ENCODE measurements at regions not wholly inside any gene's neighbourhood (a gene's known extent, or its start where the extent isn't known, plus 50 kb on each side); places are given as distances from the start of the nearest gene placed in this dataset.

DNA sequence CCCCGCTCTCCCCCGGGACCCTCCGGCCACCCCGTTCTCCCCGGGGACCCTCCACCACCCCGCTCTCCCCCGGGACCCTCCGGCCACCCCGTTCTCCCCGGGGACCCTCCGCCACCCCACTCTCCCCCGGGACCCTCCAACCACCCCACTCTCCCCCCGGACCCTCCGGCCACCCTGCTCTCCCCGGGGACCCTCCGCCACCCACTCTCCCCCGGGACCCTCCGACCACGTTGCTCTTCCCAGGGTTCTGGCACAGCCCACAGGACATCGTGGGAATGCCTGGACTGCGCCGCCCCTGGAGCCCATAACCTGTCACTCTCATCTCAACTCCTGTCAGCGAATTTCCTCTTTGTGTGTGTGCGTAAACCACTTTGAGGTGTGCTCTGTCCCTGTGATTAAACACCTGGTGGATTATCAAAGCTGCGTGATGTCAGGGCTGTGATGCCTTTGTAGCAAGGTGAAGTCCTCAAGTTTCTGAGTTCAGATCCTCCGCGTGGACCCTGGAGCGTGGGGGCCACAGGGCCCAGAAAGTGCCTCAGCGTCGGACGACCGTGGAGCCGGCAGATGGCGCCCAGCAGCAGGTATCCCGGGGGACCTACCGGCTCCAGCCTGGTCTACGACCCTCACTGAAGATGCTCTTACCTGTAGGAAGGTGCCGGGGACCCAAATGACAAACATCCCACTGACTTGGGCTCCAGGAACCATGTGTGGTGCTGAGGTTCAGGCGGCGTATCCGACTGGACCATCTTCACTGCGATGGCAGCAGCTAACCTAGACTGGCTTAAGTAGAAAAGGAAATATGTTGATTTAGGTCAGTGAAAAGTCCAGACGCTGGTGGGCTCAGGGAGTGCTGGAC is 63.2 kb upstream of the GALNT9 start:
- Histone ChIP-seq H3K4me3 (ENCODE audit: low read depth, low read length) (no peak overlapping the region), H3K4me1 (ENCODE audit: control insufficient read depth, insufficient read depth, low read length) (no peaks in the 10 kb centered on the region), H3K27ac (ENCODE audit: extremely low read depth, low read depth, low read length) (no peak overlapping the region), H3K36me3 (ENCODE audit: control insufficient read depth in 2 of 2, insufficient read depth in 1 of 2, low read length in 2 of 2) (no peaks in the 10 kb centered on the region), H3K9me3 (ENCODE audit: control insufficient read depth, insufficient read depth, low read depth, low read length) (no peaks in the 10 kb centered on the region)
- ChIA-PET CTCF (no interaction called here), POLR2A (no interaction called here)
- TF ChIP-seq ZEB2 (tag by site-specific recombination; IDR thresholded peaks at IDR 0.05) (no peak), TSHZ1 (tag by site-specific recombination; IDR thresholded peaks at IDR 0.05; ENCODE audit: borderline replicate concordance) (no peak), YY1 (tag by site-specific recombination; IDR thresholded peaks at IDR 0.05) (no peak), REPIN1 (tag by site-specific recombination; IDR thresholded peaks at IDR 0.05; ENCODE audit: low read depth) (no peak), ZNF292 (tag by site-specific recombination; IDR thresholded peaks at IDR 0.05; ENCODE audit: borderline replicate concordance, low read depth) (no peak), ZNF791 (tag by site-specific recombination; IDR thresholded peaks at IDR 0.05) (no peak)
- TF ChIP-seq, protein P1, sequence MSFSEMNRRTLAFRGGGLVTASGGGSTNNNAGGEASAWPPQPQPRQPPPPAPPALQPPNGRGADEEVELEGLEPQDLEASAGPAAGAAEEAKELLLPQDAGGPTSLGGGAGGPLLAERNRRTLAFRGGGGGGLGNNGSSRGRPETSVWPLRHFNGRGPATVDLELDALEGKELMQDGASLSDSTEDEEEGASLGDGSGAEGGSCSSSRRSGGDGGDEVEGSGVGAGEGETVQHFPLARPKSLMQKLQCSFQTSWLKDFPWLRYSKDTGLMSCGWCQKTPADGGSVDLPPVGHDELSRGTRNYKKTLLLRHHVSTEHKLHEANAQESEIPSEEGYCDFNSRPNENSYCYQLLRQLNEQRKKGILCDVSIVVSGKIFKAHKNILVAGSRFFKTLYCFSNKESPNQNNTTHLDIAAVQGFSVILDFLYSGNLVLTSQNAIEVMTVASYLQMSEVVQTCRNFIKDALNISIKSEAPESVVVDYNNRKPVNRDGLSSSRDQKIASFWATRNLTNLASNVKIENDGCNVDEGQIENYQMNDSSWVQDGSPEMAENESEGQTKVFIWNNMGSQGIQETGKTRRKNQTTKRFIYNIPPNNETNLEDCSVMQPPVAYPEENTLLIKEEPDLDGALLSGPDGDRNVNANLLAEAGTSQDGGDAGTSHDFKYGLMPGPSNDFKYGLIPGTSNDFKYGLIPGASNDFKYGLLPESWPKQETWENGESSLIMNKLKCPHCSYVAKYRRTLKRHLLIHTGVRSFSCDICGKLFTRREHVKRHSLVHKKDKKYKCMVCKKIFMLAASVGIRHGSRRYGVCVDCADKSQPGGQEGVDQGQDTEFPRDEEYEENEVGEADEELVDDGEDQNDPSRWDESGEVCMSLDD (tag by site-specific recombination; IDR thresholded peaks at IDR 0.05), result no peak

DNA sequence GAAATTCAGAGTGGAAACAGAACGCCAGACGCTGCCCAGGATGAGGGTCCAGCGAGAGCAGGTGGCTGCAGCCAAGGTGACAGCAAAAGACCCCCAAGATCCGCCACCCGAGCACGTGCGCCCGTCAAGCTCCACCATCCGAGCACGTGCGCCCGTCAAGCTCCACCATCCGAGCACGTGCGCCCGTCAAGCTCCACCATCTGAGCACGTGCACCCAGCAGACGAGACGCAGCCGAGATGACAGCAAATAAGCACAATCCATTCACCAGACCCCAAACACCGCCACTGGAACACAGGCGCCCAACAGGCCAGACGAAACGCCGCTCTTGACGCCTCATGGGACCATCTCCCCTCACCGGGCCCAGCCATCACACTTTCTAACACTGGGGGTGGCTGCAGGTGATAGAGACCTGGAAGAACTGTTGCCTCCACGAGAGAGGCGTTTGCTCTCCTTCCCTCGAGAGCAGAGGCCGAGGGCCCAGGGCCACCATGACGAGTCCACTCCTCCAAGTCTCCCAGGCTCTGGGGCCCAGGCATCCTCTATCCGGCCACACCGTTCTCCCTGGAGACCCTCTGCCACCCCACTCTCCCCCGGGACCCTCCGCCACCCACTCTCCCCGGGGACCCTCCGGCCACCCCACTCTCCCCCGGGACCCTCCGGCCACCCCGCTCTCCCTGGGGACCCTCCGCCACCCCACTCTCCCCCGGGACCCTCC is 62.1 kb upstream of the GALNT9 start:
- Histone ChIP-seq H3K9me3 (ENCODE audit: control insufficient read depth, insufficient read depth, low read depth, low read length) (no peaks in the 10 kb centered on the region), H3K27ac (ENCODE audit: extremely low read depth, low read depth, low read length) (no peak overlapping the region), H3K4me3 (ENCODE audit: low read depth, low read length) (no peak overlapping the region), H3K36me3 (ENCODE audit: control insufficient read depth in 2 of 2, insufficient read depth in 1 of 2, low read length in 2 of 2) (no peaks in the 10 kb centered on the region), H3K4me1 (ENCODE audit: control insufficient read depth, insufficient read depth, low read length) (no peaks in the 10 kb centered on the region)
- TF ChIP-seq ZNF311 (tag by site-specific recombination; IDR thresholded peaks at IDR 0.05; ENCODE audit: borderline replicate concordance) (no peak), OVOL3 (tag by site-specific recombination; IDR thresholded peaks at IDR 0.05) (no peak), ZBTB6 (tag by site-specific recombination; IDR thresholded peaks at IDR 0.05) (peak; percentile 82; the same call in 1 of the 2 replicates), ZNF704 (tag by site-specific recombination; IDR thresholded peaks at IDR 0.05) (no peak)
- TF ChIP-seq, protein P2, sequence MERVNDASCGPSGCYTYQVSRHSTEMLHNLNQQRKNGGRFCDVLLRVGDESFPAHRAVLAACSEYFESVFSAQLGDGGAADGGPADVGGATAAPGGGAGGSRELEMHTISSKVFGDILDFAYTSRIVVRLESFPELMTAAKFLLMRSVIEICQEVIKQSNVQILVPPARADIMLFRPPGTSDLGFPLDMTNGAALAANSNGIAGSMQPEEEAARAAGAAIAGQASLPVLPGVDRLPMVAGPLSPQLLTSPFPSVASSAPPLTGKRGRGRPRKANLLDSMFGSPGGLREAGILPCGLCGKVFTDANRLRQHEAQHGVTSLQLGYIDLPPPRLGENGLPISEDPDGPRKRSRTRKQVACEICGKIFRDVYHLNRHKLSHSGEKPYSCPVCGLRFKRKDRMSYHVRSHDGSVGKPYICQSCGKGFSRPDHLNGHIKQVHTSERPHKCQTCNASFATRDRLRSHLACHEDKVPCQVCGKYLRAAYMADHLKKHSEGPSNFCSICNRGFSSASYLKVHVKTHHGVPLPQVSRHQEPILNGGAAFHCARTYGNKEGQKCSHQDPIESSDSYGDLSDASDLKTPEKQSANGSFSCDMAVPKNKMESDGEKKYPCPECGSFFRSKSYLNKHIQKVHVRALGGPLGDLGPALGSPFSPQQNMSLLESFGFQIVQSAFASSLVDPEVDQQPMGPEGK (tag by site-specific recombination; IDR thresholded peaks at IDR 0.05), result no peak
- ChIA-PET POLR2A (no interaction called here), CTCF (interaction anchor here (1.5 kb wide), 1 partner anchor 23 kb away, joined by 4 read pairs; no protein-coding TSS in a partner anchor)

All from HEK293 (cell line).